Testis (tissue), 2 donors: ENCODE measurements at regions not wholly inside any gene's neighbourhood (a gene's known extent, or its start where the extent isn't known, plus 50 kb on each side); places are given as distances from the start of the nearest gene placed in this dataset.

Experiments used
- DNase-seq: peaks from one replicate; pipeline ENCODE4 v3.0.0-alpha.2; 2019
- H3K27ac ChIP-seq, 2 donors: fragments of 200-600 bp; sonication (generic); one replicate each; pipeline ENCODE4 v1.5.1; 2019
- H3K27me3 ChIP-seq: fragments of 200-600 bp; sonication (generic); one replicate; pipeline ENCODE4 v1.5.1; 2019
- H3K36me3 ChIP-seq: fragments of 200-600 bp; sonication (generic); one replicate; pipeline ENCODE4 v1.5.1; 2017; ENCODE audit warnings: low read depth; ENCODE audit errors: missing control alignments
- H3K4me1 ChIP-seq: fragments of 200-600 bp; sonication (generic); one replicate; pipeline ENCODE4 v1.5.1; 2019
- H3K4me3 ChIP-seq, 2 donors: fragments of 200-600 bp; sonication (generic); one replicate each; pipeline ENCODE4 v1.5.1; 2017 to 2019
- H3K9me3 ChIP-seq: fragments of 200-600 bp; sonication (generic); one replicate; pipeline ENCODE4 v1.5.1; 2017
- POLR2A ChIP-seq: fragments of 450-650 bp; IDR thresholded peaks from one replicate; pipeline ENCODE4 v1.6.1; 2017; ENCODE audit warnings: antibody characterized with exemption, mild to moderate bottlenecking, moderate library complexity
- WGBS, 2 donors: methylation state at CpG; one replicate each; pipeline ENCODE4 v1.1.5; 2018; 5-methylcytosine and 5-hydroxymethylcytosine counted together
- intact Hi-C: fragments of 100-400 bp; cut with DNase I; formaldehyde crosslinking; loops from one replicate; pipeline ENCODE4 v1.15.1; 2023; ENCODE audit warnings: low total_unique reads
- TF ChIP-seq, protein P1 (sequence below), 3 experiments: fragments of 450-650 bp in 2 of 3; fragments of 200-600 bp in 1 of 3; sonication (generic) in 1 of 3; IDR thresholded peaks; one replicate each; pipeline ENCODE4 v1.5.1; 2016 to 2019; ENCODE audit warnings: antibody characterized with exemption in 3 of 3, mild to moderate bottlenecking in 2 of 3, moderate library complexity in 1 of 3

DNA sequence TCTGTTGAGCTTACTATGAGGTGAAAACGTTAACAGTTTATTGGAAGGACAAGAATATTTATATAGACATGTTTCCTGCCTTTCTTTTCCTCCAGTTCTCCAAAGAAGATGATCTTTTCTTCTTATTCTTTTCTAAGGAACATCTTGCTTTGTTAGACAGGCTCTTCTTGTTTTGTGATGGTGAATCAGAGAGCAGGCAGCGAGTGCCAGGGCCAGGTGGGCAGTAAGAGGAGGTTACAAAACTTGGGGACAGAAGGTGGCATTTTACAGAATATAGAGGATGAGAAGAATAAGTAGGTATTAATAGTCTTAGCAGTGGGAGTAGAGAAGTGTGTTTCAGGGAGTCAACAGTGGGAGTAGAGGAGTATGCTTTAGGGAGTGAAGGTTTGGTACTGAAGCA lies 223.6 kb downstream of the ARL4A start:
- TF ChIP-seq, protein P1, sequence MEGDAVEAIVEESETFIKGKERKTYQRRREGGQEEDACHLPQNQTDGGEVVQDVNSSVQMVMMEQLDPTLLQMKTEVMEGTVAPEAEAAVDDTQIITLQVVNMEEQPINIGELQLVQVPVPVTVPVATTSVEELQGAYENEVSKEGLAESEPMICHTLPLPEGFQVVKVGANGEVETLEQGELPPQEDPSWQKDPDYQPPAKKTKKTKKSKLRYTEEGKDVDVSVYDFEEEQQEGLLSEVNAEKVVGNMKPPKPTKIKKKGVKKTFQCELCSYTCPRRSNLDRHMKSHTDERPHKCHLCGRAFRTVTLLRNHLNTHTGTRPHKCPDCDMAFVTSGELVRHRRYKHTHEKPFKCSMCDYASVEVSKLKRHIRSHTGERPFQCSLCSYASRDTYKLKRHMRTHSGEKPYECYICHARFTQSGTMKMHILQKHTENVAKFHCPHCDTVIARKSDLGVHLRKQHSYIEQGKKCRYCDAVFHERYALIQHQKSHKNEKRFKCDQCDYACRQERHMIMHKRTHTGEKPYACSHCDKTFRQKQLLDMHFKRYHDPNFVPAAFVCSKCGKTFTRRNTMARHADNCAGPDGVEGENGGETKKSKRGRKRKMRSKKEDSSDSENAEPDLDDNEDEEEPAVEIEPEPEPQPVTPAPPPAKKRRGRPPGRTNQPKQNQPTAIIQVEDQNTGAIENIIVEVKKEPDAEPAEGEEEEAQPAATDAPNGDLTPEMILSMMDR (IDR thresholded peaks at IDR 0.05): no peak
- TF ChIP-seq POLR2A: no peak
- 65 to 69% methylated on average over 2 of the region's 2 CpGs for WGBS, 2 donors
- no peaks in the 10 kb centered on the region for H3K36me3 ChIP-seq
- no peak overlapping the region for H3K4me3 ChIP-seq
- DNase-seq: no peak
- no peaks in the 10 kb centered on the region for H3K9me3 ChIP-seq
- H3K4me1 ChIP-seq: no peaks in the 10 kb centered on the region
- H3K27ac ChIP-seq: no peak overlapping the region
- intact Hi-C loops: no loop called here
- no peaks in the 10 kb centered on the region for H3K27me3 ChIP-seq

GRCh38 chr7:12913002-12913401 lies 225.6 kb downstream of the ARL4A start:
- no peak for DNase-seq
- H3K27ac ChIP-seq: no peak overlapping the region
- no peaks in the 10 kb centered on the region for H3K36me3 ChIP-seq
- TF ChIP-seq, protein P1 (IDR thresholded peaks at IDR 0.05): no peak
- no peak for TF ChIP-seq POLR2A
- H3K4me1 ChIP-seq: no peaks in the 10 kb centered on the region
- intact Hi-C loops: no loop called here
- 54 to 59% methylated on average over 3 of the region's 3 CpGs for WGBS, 2 donors
- H3K27me3 ChIP-seq: no peaks in the 10 kb centered on the region
- no peak overlapping the region for H3K4me3 ChIP-seq
- H3K9me3 ChIP-seq: no peaks in the 10 kb centered on the region

GRCh38 chr7:12917801-12918200 lies 230.4 kb downstream of the ARL4A start:
- Histone ChIP-seq H3K4me1 (no peaks in the 10 kb centered on the region), H3K27me3 (no peaks in the 10 kb centered on the region), H3K9me3 (no peaks in the 10 kb centered on the region), H3K4me3 (no peak overlapping the region), H3K36me3 (no peaks in the 10 kb centered on the region), H3K27ac (no peak overlapping the region)
- intact Hi-C loops: no loop called here
- no peak for DNase-seq
- WGBS, 2 donors: 97% methylated on average over 2 of the region's 2 CpGs
- TF ChIP-seq, protein P1 (IDR thresholded peaks at IDR 0.05): no peak
- no peak for TF ChIP-seq POLR2A

GRCh38 chr7:12921751-12922345 lies 234.4 kb downstream of the ARL4A start:
- intact Hi-C loops: no loop called here
- H3K4me3 ChIP-seq: no peak overlapping the region
- WGBS, 2 donors: 68 to 71% methylated on average over 5 of the region's 5 CpGs
- no peaks in the 10 kb centered on the region for H3K36me3 ChIP-seq
- H3K27ac ChIP-seq: no peak overlapping the region
- no peaks in the 10 kb centered on the region for H3K27me3 ChIP-seq
- no peaks in the 10 kb centered on the region for H3K9me3 ChIP-seq
- DNase-seq: no peak
- H3K4me1 ChIP-seq: no peaks in the 10 kb centered on the region
- TF ChIP-seq, protein P1 (IDR thresholded peaks at IDR 0.05): no peak
- TF ChIP-seq POLR2A: no peak

- Histone ChIP-seq H3K4me3 (no peak overlapping the region), H3K4me1 (peaks cover 5% of the 10 kb centered on the region), H3K36me3 (no peaks in the 10 kb centered on the region), H3K27ac (no peak overlapping the region), H3K9me3 (no peaks in the 10 kb centered on the region), H3K27me3 (no peaks in the 10 kb centered on the region)
- WGBS, 2 donors: 93 to 97% methylated on average over 4 of the region's 4 CpGs
- TF ChIP-seq POLR2A: no peak
- TF ChIP-seq, protein P1 (IDR thresholded peaks at IDR 0.05): no peak
- intact Hi-C loops: no loop called here
- no peak for DNase-seq
Measured at GRCh38 chr7:12923971-12924370, 236.5 kb downstream of the ARL4A start.
